ENCODE measurements at regions not wholly inside any gene's neighbourhood (a gene's known extent, or its start where the extent isn't known, plus 50 kb on each side); places are given as distances from the start of the nearest gene placed in this dataset.

DNA sequence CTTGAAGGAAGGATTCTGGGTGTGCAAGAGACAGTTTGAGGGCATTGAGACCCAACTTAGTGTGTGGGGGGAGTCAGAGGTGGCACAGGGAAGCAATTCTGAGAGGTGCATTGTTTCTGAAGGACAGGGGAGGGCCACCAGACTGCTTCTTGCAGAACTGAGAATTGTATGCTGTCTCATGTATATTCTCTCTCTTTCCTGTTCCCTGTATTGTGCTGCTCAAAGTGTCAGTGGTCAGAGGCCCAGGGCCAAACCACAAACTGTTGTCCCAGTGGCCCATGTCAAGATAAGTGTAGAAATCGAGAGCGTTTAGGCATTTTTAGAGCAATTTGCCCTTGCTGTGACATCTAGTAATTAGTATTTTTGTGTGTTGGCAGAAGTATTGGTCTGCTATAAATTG is 567.1 kb downstream of the EDEM1 start:
- Histone ChIP-seq H3K27me3 (no peaks in the 10 kb centered on the region), H3K4me3 (no peak overlapping the region), H3K27ac (no peak overlapping the region), H3K4me1 (peaks cover 0 to 17% (median 3%) of the 10 kb centered on the region in 4 donors), H3K9me3 (no peaks in the 10 kb centered on the region), H3K36me3 (no peaks in the 10 kb centered on the region)
- 11 to 15% methylated on average over 2 of the region's 2 CpGs for WGBS, 2 donors
- TF ChIP-seq EP300 (IDR thresholded peaks at IDR 0.05) (no peak), POLR2A (IDR thresholded peaks at IDR 0.05) (no peak)
- TF ChIP-seq, protein P1, sequence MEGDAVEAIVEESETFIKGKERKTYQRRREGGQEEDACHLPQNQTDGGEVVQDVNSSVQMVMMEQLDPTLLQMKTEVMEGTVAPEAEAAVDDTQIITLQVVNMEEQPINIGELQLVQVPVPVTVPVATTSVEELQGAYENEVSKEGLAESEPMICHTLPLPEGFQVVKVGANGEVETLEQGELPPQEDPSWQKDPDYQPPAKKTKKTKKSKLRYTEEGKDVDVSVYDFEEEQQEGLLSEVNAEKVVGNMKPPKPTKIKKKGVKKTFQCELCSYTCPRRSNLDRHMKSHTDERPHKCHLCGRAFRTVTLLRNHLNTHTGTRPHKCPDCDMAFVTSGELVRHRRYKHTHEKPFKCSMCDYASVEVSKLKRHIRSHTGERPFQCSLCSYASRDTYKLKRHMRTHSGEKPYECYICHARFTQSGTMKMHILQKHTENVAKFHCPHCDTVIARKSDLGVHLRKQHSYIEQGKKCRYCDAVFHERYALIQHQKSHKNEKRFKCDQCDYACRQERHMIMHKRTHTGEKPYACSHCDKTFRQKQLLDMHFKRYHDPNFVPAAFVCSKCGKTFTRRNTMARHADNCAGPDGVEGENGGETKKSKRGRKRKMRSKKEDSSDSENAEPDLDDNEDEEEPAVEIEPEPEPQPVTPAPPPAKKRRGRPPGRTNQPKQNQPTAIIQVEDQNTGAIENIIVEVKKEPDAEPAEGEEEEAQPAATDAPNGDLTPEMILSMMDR (IDR thresholded peaks at IDR 0.05): no peak
- peak in 1 of 2 donors; percentile 32 for DNase-seq (ENCODE audit: low spot score in 2 of 2)

DNA sequence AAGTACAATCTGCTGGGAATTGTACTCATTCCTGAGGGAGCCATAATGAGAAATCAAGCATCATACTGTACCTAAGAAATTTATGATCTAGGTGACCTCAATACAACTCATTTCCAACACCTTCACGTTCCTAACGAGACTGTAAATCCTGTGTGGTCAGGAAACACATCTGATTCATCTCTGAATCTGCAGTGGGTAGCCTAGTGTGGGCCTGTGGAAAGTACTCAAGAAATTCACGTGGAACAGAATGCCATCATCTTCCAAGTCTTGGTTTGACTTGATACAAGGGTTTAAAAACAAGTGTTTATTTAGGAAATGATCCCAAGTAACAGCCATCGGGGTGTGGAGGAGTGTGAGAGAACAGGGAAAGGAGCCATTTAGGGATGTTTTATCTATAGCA is 568.9 kb downstream of the EDEM1 start:
- Histone ChIP-seq H3K27ac (no peak overlapping the region), H3K4me1 (peaks cover 0 to 17% (median 3%) of the 10 kb centered on the region in 4 donors), H3K4me3 (no peak overlapping the region), H3K36me3 (no peaks in the 10 kb centered on the region), H3K27me3 (no peaks in the 10 kb centered on the region), H3K9me3 (no peaks in the 10 kb centered on the region)
- no peak for TF ChIP-seq EP300 (IDR thresholded peaks at IDR 0.05)
- no peak for TF ChIP-seq POLR2A (IDR thresholded peaks at IDR 0.05)
- TF ChIP-seq, protein P1 (IDR thresholded peaks at IDR 0.05): no peak
- DNase-seq (ENCODE audit: low spot score in 2 of 2): no peak
- WGBS, 2 donors: 48 to 52% methylated on average over 4 of the region's 4 CpGs

DNA sequence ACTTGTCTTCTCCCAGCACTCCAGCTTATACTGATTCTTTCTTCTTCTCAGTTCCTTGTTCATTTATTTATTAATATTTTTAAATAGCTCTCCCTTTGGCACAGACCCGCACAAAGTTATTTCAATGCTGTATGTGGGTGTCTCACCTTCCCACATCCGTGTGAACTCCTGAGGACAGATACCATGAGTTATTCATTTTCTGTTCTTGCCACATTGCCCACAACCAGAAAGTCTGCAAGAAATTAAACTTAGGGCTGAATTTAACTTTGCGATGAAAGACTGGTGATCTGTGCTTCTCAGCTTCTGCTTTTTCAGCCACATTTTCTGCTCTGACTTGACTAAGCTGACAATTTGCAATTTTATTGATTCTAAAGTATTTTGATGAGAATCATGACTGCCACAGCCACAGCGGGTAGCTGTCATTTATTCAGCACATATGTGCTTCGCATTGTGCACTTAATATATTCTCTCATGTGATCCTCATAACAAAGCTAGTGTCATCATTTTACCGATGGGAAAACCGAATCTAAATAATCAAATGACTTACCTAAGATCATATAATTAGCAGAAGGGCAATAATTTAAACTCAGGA is 569.8 kb downstream of the EDEM1 start:
- TF ChIP-seq, protein P1 (IDR thresholded peaks at IDR 0.05): no peak
- TF ChIP-seq EP300 (IDR thresholded peaks at IDR 0.05) (no peak), POLR2A (IDR thresholded peaks at IDR 0.05) (no peak)
- DNase-seq (ENCODE audit: low spot score in 2 of 2): no peak
- H3K36me3 ChIP-seq: no peaks in the 10 kb centered on the region
- 83 to 84% methylated on average over 7 of the region's 7 CpGs for WGBS, 2 donors
- H3K9me3 ChIP-seq: no peaks in the 10 kb centered on the region
- no peaks in the 10 kb centered on the region for H3K27me3 ChIP-seq
- H3K4me3 ChIP-seq: no peak overlapping the region
- H3K27ac ChIP-seq: no peak overlapping the region
- H3K4me1 ChIP-seq: peaks cover 0 to 17% (median 3%) of the 10 kb centered on the region in 4 donors

DNA sequence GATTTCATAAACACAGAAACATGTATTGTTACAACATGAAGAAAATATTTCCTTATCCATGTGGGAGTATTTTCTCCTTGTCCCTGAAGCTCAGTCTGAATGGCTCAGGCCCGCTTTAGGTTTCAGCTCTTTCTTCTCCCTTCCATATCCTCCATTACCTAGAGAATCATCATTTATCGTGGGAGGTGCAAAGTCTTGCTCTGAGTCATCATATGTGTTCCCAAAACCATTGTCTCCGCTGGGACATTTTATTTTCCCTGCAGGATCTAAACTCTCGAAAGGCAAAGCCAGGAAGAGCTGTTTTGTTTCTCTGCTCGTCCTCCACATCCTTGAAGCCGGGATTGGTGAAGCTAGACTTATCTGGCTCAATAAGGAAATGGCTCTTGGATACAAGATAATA is 571.2 kb downstream of the EDEM1 start:
- TF ChIP-seq POLR2A (IDR thresholded peaks at IDR 0.05) (no peak), EP300 (IDR thresholded peaks at IDR 0.05) (no peak)
- TF ChIP-seq, protein P1 (IDR thresholded peaks at IDR 0.05): no peak
- no peaks in the 10 kb centered on the region for H3K9me3 ChIP-seq
- no peak for DNase-seq (ENCODE audit: low spot score in 2 of 2)
- 73% methylated on average over 6 of the region's 6 CpGs for WGBS, 2 donors
- no peaks in the 10 kb centered on the region for H3K27me3 ChIP-seq
- H3K27ac ChIP-seq: no peak overlapping the region
- no peaks in the 10 kb centered on the region for H3K36me3 ChIP-seq
- no peak overlapping the region for H3K4me3 ChIP-seq
- peaks cover 0 to 17% (median 3%) of the 10 kb centered on the region in 4 donors for H3K4me1 ChIP-seq

DNA sequence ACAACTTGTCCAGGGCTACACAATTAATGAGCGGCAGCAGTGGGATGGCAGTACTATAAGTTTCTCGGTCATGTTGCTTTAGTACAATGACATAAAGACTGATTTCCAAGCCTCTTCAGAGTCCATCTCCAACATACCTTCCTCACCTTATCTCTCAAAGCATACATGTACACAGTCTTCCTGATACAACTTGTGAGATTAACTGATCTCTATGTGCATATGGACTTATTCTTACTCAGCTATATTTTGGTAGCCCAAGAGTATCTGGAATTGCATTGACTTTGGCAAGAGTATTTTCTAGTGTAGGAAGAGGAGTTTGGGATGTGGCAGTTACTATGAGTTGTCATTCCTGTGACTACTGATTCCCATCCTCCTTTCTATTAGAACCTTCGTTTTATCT is 575.0 kb downstream of the EDEM1 start:
- Histone ChIP-seq H3K36me3 (no peaks in the 10 kb centered on the region), H3K9me3 (no peaks in the 10 kb centered on the region), H3K27ac (no peak overlapping the region), H3K4me3 (no peak overlapping the region), H3K27me3 (no peaks in the 10 kb centered on the region), H3K4me1 (no peaks in the 10 kb centered on the region)
- TF ChIP-seq, protein P1 (IDR thresholded peaks at IDR 0.05): no peak
- no peak for TF ChIP-seq EP300 (IDR thresholded peaks at IDR 0.05)
- no peak for DNase-seq (ENCODE audit: low spot score in 2 of 2)
- 92 to 93% methylated on average over 3 of the region's 3 CpGs for WGBS, 2 donors
